Osteoblast (primary cell): ENCODE measurements at regions not wholly inside any gene's neighbourhood (a gene's known extent, or its start where the extent isn't known, plus 50 kb on each side); places are given as distances from the start of the nearest gene placed in this dataset.

Experiments used
- DNase-seq: peaks from one replicate; pipeline ENCODE4 v3.0.0; 2011; ENCODE audit warnings: low spot score, mixed read lengths; ENCODE audit not compliant: insufficient read length; ENCODE audit errors: missing footprints
- H2AFZ ChIP-seq: 2 replicates; pipeline ENCODE4 v1.6.0; 2011; ENCODE audit warnings: mild to moderate bottlenecking, low read length
- H3K27ac ChIP-seq: 2 replicates; pipeline ENCODE4 v1.5.1; 2011; ENCODE audit warnings: mild to moderate bottlenecking, low read depth, low read length, moderate library complexity
- H3K27me3 ChIP-seq: 2 replicates; pipeline ENCODE4 v1.6.0; 2012; ENCODE audit warnings: mild to moderate bottlenecking, control low read depth, inconsistent platforms, low read length, moderate library complexity; ENCODE audit not compliant: insufficient read depth
- H3K36me3 ChIP-seq: 2 replicates; pipeline ENCODE4 v1.5.1; 2011; ENCODE audit warnings: mild to moderate bottlenecking, low read length, control low read depth, moderate library complexity; ENCODE audit not compliant: insufficient read depth
- H3K4me1 ChIP-seq: 2 replicates; pipeline ENCODE4 v1.5.1; 2011; ENCODE audit warnings: mild to moderate bottlenecking, low read length, control low read depth, moderate library complexity; ENCODE audit not compliant: insufficient read depth
- H3K4me2 ChIP-seq: 2 replicates; pipeline ENCODE4 v1.6.0; 2011; ENCODE audit warnings: mild to moderate bottlenecking, low read length; ENCODE audit not compliant: insufficient read depth
- H3K4me3 ChIP-seq: fragments of 200-600 bp; sonication (generic); 3 replicates; pipeline ENCODE4 v1.5.1; 2012; ENCODE audit warnings: mild to moderate bottlenecking, low read length, inconsistent platforms; ENCODE audit not compliant: insufficient read depth
- H3K79me2 ChIP-seq: 2 replicates; pipeline ENCODE4 v1.6.0; 2012; ENCODE audit warnings: mild to moderate bottlenecking, low read length, control low read depth, inconsistent platforms; ENCODE audit not compliant: insufficient read depth
- H3K9me3 ChIP-seq: 2 replicates; pipeline ENCODE4 v1.5.1; 2011; ENCODE audit warnings: low read depth, low read length, control low read depth
- H4K20me1 ChIP-seq: 2 replicates; pipeline ENCODE4 v1.6.0; 2012; ENCODE audit warnings: mild to moderate bottlenecking, low read length, control low read depth; ENCODE audit not compliant: insufficient read depth
- CTCF ChIP-seq: IDR thresholded peaks from 2 replicates; pipeline ENCODE4 v1.5.1; 2011; ENCODE audit warnings: mild to moderate bottlenecking, low read depth, low read length, moderate library complexity; ENCODE audit errors: extremely low read depth

- peaks cover 10% of the 10 kb centered on the region for H3K4me1 ChIP-seq
- TF ChIP-seq CTCF = no peak
These were observed 165.9 kb upstream of the LRFN2 start for GRCh38 chr6:40753048-40753447.

GRCh38 chr6:40744835-40745234 is 157.7 kb upstream of the LRFN2 start:
- peaks cover 8% of the 10 kb centered on the region for H3K27me3 ChIP-seq
- H3K4me3 ChIP-seq = no peak overlapping the region
- no peak overlapping the region for H2AFZ ChIP-seq
- no peaks in the 10 kb centered on the region for H3K79me2 ChIP-seq
- H3K4me1 ChIP-seq = no peaks in the 10 kb centered on the region
- no peak for DNase-seq
- H3K27ac ChIP-seq = no peak overlapping the region
- no peaks in the 10 kb centered on the region for H3K36me3 ChIP-seq
- no peak overlapping the region for H3K4me2 ChIP-seq
- H4K20me1 ChIP-seq = no peaks in the 10 kb centered on the region
- no peak for TF ChIP-seq CTCF
- no peaks in the 10 kb centered on the region for H3K9me3 ChIP-seq

More at GRCh38 chr6:40753048-40753447, 165.9 kb upstream of the LRFN2 start:
- no peak overlapping the region for H2AFZ ChIP-seq
- H3K36me3 ChIP-seq = no peaks in the 10 kb centered on the region
- no peak for DNase-seq
- H3K4me2 ChIP-seq = no peak overlapping the region
- H3K27ac ChIP-seq = no peak overlapping the region
- H4K20me1 ChIP-seq = no peaks in the 10 kb centered on the region
- H3K27me3 ChIP-seq = peaks cover under 1% of the 10 kb centered on the region
- no peak overlapping the region for H3K4me3 ChIP-seq
- no peaks in the 10 kb centered on the region for H3K9me3 ChIP-seq
- H3K79me2 ChIP-seq = no peaks in the 10 kb centered on the region

GRCh38 chr6:40743690-40744446 is 156.7 kb upstream of the LRFN2 start:
- no peak overlapping the region for H3K4me3 ChIP-seq
- no peak overlapping the region for H2AFZ ChIP-seq
- no peaks in the 10 kb centered on the region for H4K20me1 ChIP-seq
- no peaks in the 10 kb centered on the region for H3K79me2 ChIP-seq
- H3K27ac ChIP-seq = no peak overlapping the region
- no peak for TF ChIP-seq CTCF
- no peaks in the 10 kb centered on the region for H3K9me3 ChIP-seq
- H3K4me2 ChIP-seq = no peak overlapping the region
- DNase-seq = no peak
- H3K4me1 ChIP-seq = no peaks in the 10 kb centered on the region
- H3K27me3 ChIP-seq = peaks cover 10% of the 10 kb centered on the region
- H3K36me3 ChIP-seq = no peaks in the 10 kb centered on the region

DNA sequence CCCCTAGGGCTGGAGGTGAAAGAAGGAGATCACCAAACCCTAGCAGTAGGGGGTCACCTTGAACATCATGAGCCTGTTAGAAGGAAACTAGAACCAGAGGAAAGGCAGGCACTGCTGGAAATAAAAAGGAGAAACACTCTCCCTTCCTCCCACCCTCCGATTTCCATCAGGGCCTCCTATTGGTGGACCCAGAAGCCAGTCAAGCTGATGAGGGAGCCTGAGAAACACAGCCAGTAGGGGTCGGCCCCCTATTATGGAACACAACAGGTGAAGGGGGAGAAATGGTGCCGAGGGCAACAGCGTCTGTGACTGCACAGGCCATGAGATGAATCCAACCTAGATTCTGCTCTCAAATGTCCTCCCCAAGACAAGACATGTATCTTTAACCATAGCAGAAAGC is 156.1 kb upstream of the LRFN2 start:
- H2AFZ ChIP-seq = no peak overlapping the region
- no peaks in the 10 kb centered on the region for H3K9me3 ChIP-seq
- H3K79me2 ChIP-seq = no peaks in the 10 kb centered on the region
- DNase-seq = no peak
- TF ChIP-seq CTCF = no peak
- no peaks in the 10 kb centered on the region for H3K36me3 ChIP-seq
- H3K4me2 ChIP-seq = no peak overlapping the region
- H3K27me3 ChIP-seq = peaks cover 13% of the 10 kb centered on the region
- H3K4me3 ChIP-seq = no peak overlapping the region
- no peak overlapping the region for H3K27ac ChIP-seq
- H3K4me1 ChIP-seq = no peaks in the 10 kb centered on the region
- no peaks in the 10 kb centered on the region for H4K20me1 ChIP-seq
